Esophagus squamous epithelium (tissue), 4 donors: ENCODE measurements at regions not wholly inside any gene's neighbourhood (a gene's known extent, or its start where the extent isn't known, plus 50 kb on each side); places are given as distances from the start of the nearest gene placed in this dataset.

Experiments used
- CTCF ChIP-seq, 6 experiments: fragments of 450-650 bp in 4 of 6; fragments of 200-600 bp in 2 of 6; sonication (generic) in 2 of 6; IDR thresholded peaks; one replicate each; pipeline ENCODE4 v1.5.1; 2016 to 2019; ENCODE audit warnings: antibody characterized with exemption in 6 of 6, mild to moderate bottlenecking in 4 of 6, moderate library complexity in 4 of 6
- POLR2A ChIP-seq, 4 donors: fragments of 450-650 bp; IDR thresholded peaks; one replicate each; pipeline ENCODE4 v1.6.1; 2017; ENCODE audit warnings: antibody characterized with exemption in 4 of 4, mild to moderate bottlenecking in 4 of 4, moderate library complexity in 3 of 4

DNA sequence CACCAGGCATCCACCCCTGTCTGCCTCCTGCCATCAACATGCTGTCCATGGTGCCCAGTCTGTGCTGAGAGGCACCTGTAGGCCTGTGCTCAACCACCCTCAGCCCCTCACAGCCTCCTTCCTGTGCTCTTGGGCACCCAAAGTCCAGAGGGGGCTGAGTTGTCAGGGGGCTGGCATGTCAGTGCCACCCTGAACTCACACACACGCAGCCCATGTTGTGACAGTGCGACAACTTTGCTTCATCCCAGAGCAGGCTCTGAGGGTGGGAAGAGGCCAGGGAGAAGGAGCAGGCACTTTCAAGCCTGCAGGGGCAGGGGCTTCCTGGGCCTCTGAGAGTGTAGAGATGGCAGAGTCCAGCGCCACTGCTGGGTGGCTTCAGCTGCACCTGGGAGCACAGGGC lies 491.0 kb downstream of the TMEM135 start:
- no peak for TF ChIP-seq CTCF (IDR thresholded peaks at IDR 0.05)
- TF ChIP-seq POLR2A (IDR thresholded peaks at IDR 0.05), result no peak
